Astrocyte of the spinal cord (primary cell): ENCODE measurements at regions not wholly inside any gene's neighbourhood (a gene's known extent, or its start where the extent isn't known, plus 50 kb on each side); places are given as distances from the start of the nearest gene placed in this dataset.

Source experiments
- DNase-seq: peaks from one replicate; pipeline ENCODE4 v3.0.0; 2011; ENCODE audit warnings: low read depth, low spot score
- H3K4me3 ChIP-seq: 2 replicates; pipeline ENCODE4 v1.5.1; 2011; ENCODE audit warnings: low read depth, mild to moderate bottlenecking, low read length, moderate library complexity
- CTCF ChIP-seq: IDR thresholded peaks from 2 replicates; pipeline ENCODE4 v1.5.1; 2012; ENCODE audit warnings: low read depth, mild to moderate bottlenecking, low read length, inconsistent platforms
- in situ Hi-C: cut with HindIII; loops from 2 replicates; pipeline ENCODE4 v1.10.0; 2017; ENCODE audit warnings: low sequenced_read_pairs

DNA sequence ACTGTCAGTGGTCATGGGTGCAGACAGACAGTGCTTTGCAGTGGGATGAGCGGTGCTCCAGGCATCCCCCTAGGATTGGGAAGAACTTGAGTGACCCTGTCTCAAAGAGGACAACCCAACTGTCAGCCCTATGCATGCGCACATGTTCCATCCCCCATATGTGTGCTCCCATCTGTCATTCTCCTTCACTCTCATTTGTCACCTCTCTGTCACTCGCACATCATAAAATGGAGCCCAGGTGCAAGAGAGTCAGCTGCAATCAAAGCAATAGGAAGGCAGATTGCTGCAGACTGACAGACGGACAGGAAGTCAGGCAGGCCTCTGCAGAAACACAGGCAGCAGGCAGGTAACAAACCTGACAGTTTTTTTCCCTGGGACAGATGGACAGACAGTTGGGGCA is 101.8 kb upstream of the CCL1 start:
- no peak for DNase-seq
- in situ Hi-C loops, result no loop called here
- H3K4me3 ChIP-seq, result no peak overlapping the region
- TF ChIP-seq CTCF, result no peak

- in situ Hi-C loops, result no loop called here
Measured at GRCh38 chr17:34458266-34458665, 95.2 kb upstream of the CCL1 start.

GRCh38 chr17:34456121-34456520 is 93.1 kb upstream of the CCL1 start:
- TF ChIP-seq CTCF, result no peak
- no peak overlapping the region for H3K4me3 ChIP-seq
- no peak for DNase-seq
- in situ Hi-C loops, result no loop called here

More at GRCh38 chr17:34458266-34458665, 95.2 kb upstream of the CCL1 start:
- no peak overlapping the region for H3K4me3 ChIP-seq
- DNase-seq, result no peak
- TF ChIP-seq CTCF, result no peak

- in situ Hi-C loops, result no loop called here
- H3K4me3 ChIP-seq, result no peak overlapping the region
- no peak for DNase-seq
- no peak for TF ChIP-seq CTCF
Measured at GRCh38 chr17:34452769-34453168, 89.7 kb upstream of the CCL1 start.

DNA sequence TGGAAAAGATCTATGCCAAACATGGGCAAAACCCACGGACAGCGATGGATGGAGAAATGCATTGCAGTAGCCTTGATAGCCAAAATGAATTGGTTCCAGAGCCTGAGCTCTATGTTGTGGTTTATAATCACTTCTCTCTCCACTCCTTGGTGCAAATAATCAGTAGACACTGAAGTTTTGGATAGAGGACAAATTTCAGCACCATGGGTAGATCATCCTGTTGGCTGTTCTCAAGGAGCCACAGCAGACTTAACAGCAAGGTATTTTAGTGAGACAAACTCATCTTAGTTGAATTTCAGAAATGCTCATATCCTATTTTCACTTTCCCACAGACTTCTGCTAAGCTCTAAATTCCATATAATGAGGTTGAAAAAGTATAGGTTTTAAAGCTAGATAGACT is 88.3 kb upstream of the CCL1 start:
- in situ Hi-C loops, result no loop called here
- H3K4me3 ChIP-seq, result no peak overlapping the region
- no peak for TF ChIP-seq CTCF
- no peak for DNase-seq

DNA sequence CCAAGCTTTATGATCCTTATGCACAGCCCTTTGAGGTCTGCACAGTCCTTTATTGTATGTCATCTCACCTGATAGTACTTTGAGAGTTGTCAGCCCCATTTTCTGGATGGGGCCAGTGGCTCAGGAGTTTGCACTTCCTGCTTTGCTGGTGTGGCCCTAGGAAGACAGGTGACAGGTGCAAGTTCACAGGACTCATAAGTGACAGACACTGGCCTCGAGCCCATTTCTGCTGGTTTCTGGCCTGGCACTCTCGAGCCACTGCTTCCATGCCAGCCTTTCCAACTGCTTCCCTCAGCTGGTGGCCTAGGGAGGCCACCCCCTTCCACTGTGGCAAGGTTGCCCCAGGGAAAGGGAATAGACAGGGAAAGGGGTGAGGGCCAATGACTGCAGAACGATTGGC is 84.4 kb upstream of the CCL1 start:
- TF ChIP-seq CTCF, result no peak
- no peak for DNase-seq
- no peak overlapping the region for H3K4me3 ChIP-seq
- in situ Hi-C loops, result no loop called here

DNA sequence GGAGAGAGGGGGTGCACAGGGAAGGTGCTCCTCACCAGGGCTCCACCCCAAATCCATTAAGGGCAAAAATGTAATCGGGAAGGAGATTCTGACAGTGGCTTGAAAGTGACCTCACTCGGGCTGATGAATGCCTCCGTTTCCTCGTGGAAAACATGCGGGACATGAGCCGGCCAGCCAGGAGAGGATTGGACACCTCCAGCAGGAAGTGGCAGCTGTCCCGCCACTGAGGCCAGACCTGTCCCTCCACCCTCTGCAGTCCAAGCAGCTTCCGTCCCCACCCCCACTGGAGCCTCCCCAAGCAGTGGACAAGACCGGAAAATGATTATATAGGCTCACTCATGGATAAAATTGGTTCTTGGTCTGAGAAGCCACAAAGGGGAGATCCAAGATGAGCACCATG is 82.1 kb upstream of the CCL1 start:
- no peak for DNase-seq
- no peak for TF ChIP-seq CTCF
- in situ Hi-C loops, result no loop called here
- no peak overlapping the region for H3K4me3 ChIP-seq
